Uterus (tissue), 2 donors: ENCODE measurements at regions not wholly inside any gene's neighbourhood (a gene's known extent, or its start where the extent isn't known, plus 50 kb on each side); places are given as distances from the start of the nearest gene placed in this dataset.

Source experiments
- POLR2A ChIP-seq, 2 donors: fragments of 450-650 bp; IDR thresholded peaks; one replicate each; pipeline ENCODE4 v1.6.1; 2016; ENCODE audit warnings: antibody characterized with exemption in 2 of 2, mild to moderate bottlenecking in 1 of 2, moderate library complexity in 1 of 2
- TF ChIP-seq, protein P1 (sequence below), 4 experiments: fragments of 200-600 bp in 2 of 4; fragments of 450-650 bp in 2 of 4; sonication (generic) in 2 of 4; IDR thresholded peaks; one replicate each; pipeline ENCODE4 v1.5.1; 2016 to 2019; ENCODE audit warnings: antibody characterized with exemption in 4 of 4, mild to moderate bottlenecking in 2 of 4, moderate library complexity in 1 of 4

DNA sequence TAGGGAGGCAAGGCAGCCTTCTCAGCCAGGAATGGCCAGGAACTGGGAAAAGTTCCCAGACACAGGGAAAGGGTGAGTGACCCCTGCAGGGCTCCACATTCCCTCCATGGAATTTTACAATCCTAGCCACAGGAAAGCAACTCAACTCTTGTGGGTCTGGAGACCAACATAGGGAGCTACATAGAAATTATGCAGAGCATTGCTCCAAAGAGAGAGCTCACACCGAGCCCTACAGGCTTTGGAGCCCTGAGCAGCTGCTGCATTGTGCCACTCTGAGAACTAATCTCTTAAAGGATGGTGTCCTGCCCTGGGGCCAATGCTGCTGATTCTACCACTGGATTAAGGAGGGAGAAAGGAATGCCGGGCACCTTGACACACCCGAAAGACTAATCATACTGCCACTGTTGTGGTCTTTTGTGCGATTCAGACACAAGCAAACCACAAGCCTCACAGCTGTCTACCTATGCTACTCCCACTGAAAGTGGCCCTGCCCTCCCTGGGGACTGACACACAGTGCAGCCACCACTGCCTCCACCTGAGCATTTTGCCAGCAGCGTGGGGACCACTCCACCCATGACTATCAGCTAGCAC is 1089.8 kb upstream of the NUDT12 start:
- no peak for TF ChIP-seq POLR2A (IDR thresholded peaks at IDR 0.05)
- TF ChIP-seq, protein P1, sequence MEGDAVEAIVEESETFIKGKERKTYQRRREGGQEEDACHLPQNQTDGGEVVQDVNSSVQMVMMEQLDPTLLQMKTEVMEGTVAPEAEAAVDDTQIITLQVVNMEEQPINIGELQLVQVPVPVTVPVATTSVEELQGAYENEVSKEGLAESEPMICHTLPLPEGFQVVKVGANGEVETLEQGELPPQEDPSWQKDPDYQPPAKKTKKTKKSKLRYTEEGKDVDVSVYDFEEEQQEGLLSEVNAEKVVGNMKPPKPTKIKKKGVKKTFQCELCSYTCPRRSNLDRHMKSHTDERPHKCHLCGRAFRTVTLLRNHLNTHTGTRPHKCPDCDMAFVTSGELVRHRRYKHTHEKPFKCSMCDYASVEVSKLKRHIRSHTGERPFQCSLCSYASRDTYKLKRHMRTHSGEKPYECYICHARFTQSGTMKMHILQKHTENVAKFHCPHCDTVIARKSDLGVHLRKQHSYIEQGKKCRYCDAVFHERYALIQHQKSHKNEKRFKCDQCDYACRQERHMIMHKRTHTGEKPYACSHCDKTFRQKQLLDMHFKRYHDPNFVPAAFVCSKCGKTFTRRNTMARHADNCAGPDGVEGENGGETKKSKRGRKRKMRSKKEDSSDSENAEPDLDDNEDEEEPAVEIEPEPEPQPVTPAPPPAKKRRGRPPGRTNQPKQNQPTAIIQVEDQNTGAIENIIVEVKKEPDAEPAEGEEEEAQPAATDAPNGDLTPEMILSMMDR (IDR thresholded peaks at IDR 0.05) = no peak
